GM21717 (cell line): ENCODE measurements at regions not wholly inside any gene's neighbourhood (a gene's known extent, or its start where the extent isn't known, plus 50 kb on each side); places are given as distances from the start of the nearest gene placed in this dataset.

Experiments
- ATAC-seq: cut with Tn5 transposase; IDR thresholded peaks from one replicate; pipeline ENCODE4 v1.9.1; 2021; ENCODE audit warnings: mild to moderate bottlenecking, moderate library complexity; ENCODE audit not compliant: unreplicated experiment

GRCh38 chr12:70151993-70152392, 91.2 kb upstream of the CNOT2 start:
- ATAC-seq, result no peak

GRCh38 chr12:70154087-70154638, 89.1 kb upstream of the CNOT2 start:
- ATAC-seq, result no peak

- ATAC-seq, result no peak
These were observed 88.2 kb upstream of the CNOT2 start for GRCh38 chr12:70154960-70155589.

GRCh38 chr12:70157099-70157498, 86.1 kb upstream of the CNOT2 start:
- ATAC-seq, result no peak

DNA sequence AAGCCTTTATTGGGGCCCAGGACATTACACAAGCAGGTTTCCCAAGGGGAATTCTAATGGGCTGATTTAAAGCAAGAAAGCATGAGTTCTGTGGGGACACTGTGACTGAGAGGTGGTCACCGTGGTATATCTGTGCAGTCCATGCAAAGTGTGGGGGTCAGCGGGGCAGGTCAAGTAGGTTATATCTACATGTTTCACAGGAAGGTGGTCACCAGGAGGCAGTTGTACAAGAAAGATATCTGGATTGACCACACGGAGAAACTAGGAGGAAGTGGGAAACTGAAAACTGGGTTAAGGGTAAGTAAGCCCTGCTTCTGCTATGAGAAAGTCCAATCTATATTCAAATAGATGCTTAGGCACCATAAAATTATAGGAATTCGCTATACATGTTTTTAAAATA, 77.8 kb upstream of the CNOT2 start:
- ATAC-seq, result no peak

GRCh38 chr12:70176290-70176689, 66.9 kb upstream of the CNOT2 start:
- no peak for ATAC-seq

DNA sequence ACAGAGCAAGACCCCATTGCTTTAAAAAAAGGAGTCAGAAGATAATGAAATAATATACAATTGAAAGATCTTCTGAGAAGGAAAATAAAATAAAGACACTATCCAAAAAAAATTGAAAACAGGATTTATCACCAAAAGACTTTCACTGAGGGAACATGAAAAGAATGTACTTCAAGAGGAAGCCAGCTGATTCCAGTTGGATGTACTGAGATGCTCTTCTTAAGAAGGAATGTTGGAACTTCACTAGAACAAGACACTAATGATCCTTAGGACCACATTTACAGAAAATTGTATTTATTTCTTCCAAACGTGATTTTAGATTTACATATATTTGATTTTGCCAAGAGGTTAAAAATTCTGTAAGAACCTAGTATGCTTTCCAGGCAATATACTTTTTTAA, 65.6 kb upstream of the CNOT2 start:
- ATAC-seq, result no peak

GRCh38 chr12:70178038-70178437, 65.2 kb upstream of the CNOT2 start:
- no peak for ATAC-seq

- no peak for ATAC-seq
These were observed 63.1 kb upstream of the CNOT2 start for GRCh38 chr12:70180130-70180529.

DNA sequence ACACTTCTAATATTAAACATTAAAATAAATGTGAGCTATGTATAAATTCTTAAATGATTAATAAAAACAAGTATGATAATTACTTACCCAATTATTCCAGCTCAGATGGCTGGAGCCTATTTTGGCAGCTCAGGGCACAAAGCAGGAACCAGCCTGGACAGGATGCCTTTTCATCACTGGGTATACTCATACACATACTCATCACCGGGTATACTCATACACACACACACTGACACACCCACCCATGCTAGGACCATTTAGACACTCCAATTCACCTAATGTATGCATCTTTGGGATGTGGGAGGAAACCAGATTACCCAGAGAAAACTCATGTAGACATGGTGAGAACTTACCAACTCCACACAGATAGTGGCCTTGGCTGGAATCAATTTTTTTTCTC, 57.9 kb upstream of the CNOT2 start:
- ATAC-seq, result no peak

- ATAC-seq, result no peak
These were observed 56.8 kb upstream of the CNOT2 start for GRCh38 chr12:70186436-70186835.

GRCh38 chr12:70190262-70191010, 52.8 kb upstream of the CNOT2 start:
- ATAC-seq, result no peak
